Activated T-helper 1 cell treated with anti-CD3 and anti-CD28 coated beads, Interleukin-12 subunit alpha, Interleukin-12 subunit beta, Interleukin-2, Interleukin-4 antibody, amounts not matched to agents 30 ng/mL and 10 ng/mL and 1 ng/mL, durations not matched to agents 14 hours and 24 hours and 36 hours (primary cell): ENCODE measurements at regions not wholly inside any gene's neighbourhood (a gene's known extent, or its start where the extent isn't known, plus 50 kb on each side); places are given as distances from the start of the nearest gene placed in this dataset.

Experiments
- DNase-seq: peaks from one replicate; pipeline ENCODE4 v3.0.0; 2021; ENCODE audit warnings: low spot score
- H3K27ac Mint-ChIP-seq: one replicate; pipeline ENCODE4 v1.8.0; 2021; ENCODE audit warnings: mild to moderate bottlenecking, mixed read lengths
- H3K27me3 Mint-ChIP-seq: one replicate; pipeline ENCODE4 v1.8.0; 2022; ENCODE audit warnings: mild to moderate bottlenecking, moderate library complexity, mixed read lengths; ENCODE audit not compliant: insufficient read depth
- H3K36me3 Mint-ChIP-seq: one replicate; pipeline ENCODE4 v1.8.0; 2021; ENCODE audit warnings: low read depth, mixed read lengths
- H3K4me1 Mint-ChIP-seq: one replicate; pipeline ENCODE4 v1.8.0; 2021; ENCODE audit warnings: low read depth, mixed read lengths
- H3K4me3 Mint-ChIP-seq: one replicate; pipeline ENCODE4 v1.8.0; 2021; ENCODE audit warnings: mild to moderate bottlenecking, moderate library complexity, mixed read lengths
- H3K9me3 Mint-ChIP-seq: one replicate; pipeline ENCODE4 v1.8.0; 2021; ENCODE audit warnings: mixed read lengths
- intact Hi-C: fragments of 100-400 bp; cut with micrococcal nuclease; formaldehyde crosslinking; loops from one replicate; pipeline ENCODE4 v1.15.1; 2024

- no peak for DNase-seq
- no peaks in the 10 kb centered on the region for H3K9me3 Mint-ChIP-seq
- H3K27me3 Mint-ChIP-seq: no peaks in the 10 kb centered on the region
- intact Hi-C loops: no loop called here
- no peak overlapping the region for H3K4me3 Mint-ChIP-seq
- no peaks in the 10 kb centered on the region for H3K36me3 Mint-ChIP-seq
- H3K27ac Mint-ChIP-seq: no peak overlapping the region
- H3K4me1 Mint-ChIP-seq: no peaks in the 10 kb centered on the region
Observed at GRCh38 chr5:144771802-144772201, 601.1 kb downstream of the KCTD16 start.

GRCh38 chr5:144742361-144742760, 571.7 kb downstream of the KCTD16 start:
- H3K9me3 Mint-ChIP-seq: peaks cover 17% of the 10 kb centered on the region
- H3K27me3 Mint-ChIP-seq: no peaks in the 10 kb centered on the region
- H3K27ac Mint-ChIP-seq: no peak overlapping the region
- no peak overlapping the region for H3K4me3 Mint-ChIP-seq
- no peaks in the 10 kb centered on the region for H3K36me3 Mint-ChIP-seq
- H3K4me1 Mint-ChIP-seq: no peaks in the 10 kb centered on the region
- no peak for DNase-seq
- intact Hi-C loops: no loop called here

GRCh38 chr5:144731786-144732185, 561.1 kb downstream of the KCTD16 start:
- Mint-ChIP-seq H3K4me1 (no peaks in the 10 kb centered on the region), H3K9me3 (peaks cover 41% of the 10 kb centered on the region), H3K27me3 (no peaks in the 10 kb centered on the region), H3K4me3 (no peak overlapping the region), H3K27ac (no peak overlapping the region), H3K36me3 (no peaks in the 10 kb centered on the region)
- intact Hi-C loops: no loop called here
- DNase-seq: no peak

GRCh38 chr5:144712090-144712489, 541.4 kb downstream of the KCTD16 start:
- intact Hi-C loops: no loop called here
- peaks cover 12% of the 10 kb centered on the region for H3K9me3 Mint-ChIP-seq
- H3K4me1 Mint-ChIP-seq: no peaks in the 10 kb centered on the region
- no peak for DNase-seq
- H3K27ac Mint-ChIP-seq: no peak overlapping the region
- H3K36me3 Mint-ChIP-seq: no peaks in the 10 kb centered on the region
- no peak overlapping the region for H3K4me3 Mint-ChIP-seq
- H3K27me3 Mint-ChIP-seq: no peaks in the 10 kb centered on the region

GRCh38 chr5:144711172-144711571, 540.5 kb downstream of the KCTD16 start:
- H3K4me3 Mint-ChIP-seq: no peak overlapping the region
- H3K9me3 Mint-ChIP-seq: peaks cover 12% of the 10 kb centered on the region
- intact Hi-C loops: no loop called here
- H3K27me3 Mint-ChIP-seq: no peaks in the 10 kb centered on the region
- no peak for DNase-seq
- no peak overlapping the region for H3K27ac Mint-ChIP-seq
- no peaks in the 10 kb centered on the region for H3K36me3 Mint-ChIP-seq
- no peaks in the 10 kb centered on the region for H3K4me1 Mint-ChIP-seq

- no peaks in the 10 kb centered on the region for H3K36me3 Mint-ChIP-seq
- H3K4me3 Mint-ChIP-seq: no peak overlapping the region
- no peaks in the 10 kb centered on the region for H3K27me3 Mint-ChIP-seq
- intact Hi-C loops: no loop called here
- no peak overlapping the region for H3K27ac Mint-ChIP-seq
- DNase-seq: no peak
- H3K4me1 Mint-ChIP-seq: no peaks in the 10 kb centered on the region
- peaks cover 12% of the 10 kb centered on the region for H3K9me3 Mint-ChIP-seq
Observed at GRCh38 chr5:144710637-144711036, 540.0 kb downstream of the KCTD16 start.

- H3K27ac Mint-ChIP-seq: no peak overlapping the region
- no peak for DNase-seq
- H3K4me3 Mint-ChIP-seq: no peak overlapping the region
- no peaks in the 10 kb centered on the region for H3K9me3 Mint-ChIP-seq
- intact Hi-C loops: no loop called here
- H3K36me3 Mint-ChIP-seq: no peaks in the 10 kb centered on the region
- no peaks in the 10 kb centered on the region for H3K4me1 Mint-ChIP-seq
- no peaks in the 10 kb centered on the region for H3K27me3 Mint-ChIP-seq
Observed at GRCh38 chr5:144703776-144704175, 533.1 kb downstream of the KCTD16 start.

- Mint-ChIP-seq H3K27ac (no peak overlapping the region), H3K4me1 (no peaks in the 10 kb centered on the region), H3K9me3 (no peaks in the 10 kb centered on the region), H3K4me3 (no peak overlapping the region), H3K36me3 (no peaks in the 10 kb centered on the region), H3K27me3 (no peaks in the 10 kb centered on the region)
- intact Hi-C loops: loop anchor here (5.0 kb wide), 1 partner anchor 914 kb away; no protein-coding TSS in a partner anchor
- DNase-seq: no peak
Observed at GRCh38 chr5:144698484-144698883, 527.8 kb downstream of the KCTD16 start.

- H3K27me3 Mint-ChIP-seq: no peaks in the 10 kb centered on the region
Observed at GRCh38 chr5:144697847-144698262, 527.2 kb downstream of the KCTD16 start.

GRCh38 chr5:144691936-144692335, 521.3 kb downstream of the KCTD16 start:
- no peak overlapping the region for H3K27ac Mint-ChIP-seq
- intact Hi-C loops: no loop called here
- peaks cover 10% of the 10 kb centered on the region for H3K9me3 Mint-ChIP-seq
- no peaks in the 10 kb centered on the region for H3K36me3 Mint-ChIP-seq
- no peaks in the 10 kb centered on the region for H3K27me3 Mint-ChIP-seq
- no peak overlapping the region for H3K4me3 Mint-ChIP-seq
- no peaks in the 10 kb centered on the region for H3K4me1 Mint-ChIP-seq
- no peak for DNase-seq

More at GRCh38 chr5:144697847-144698262, 527.2 kb downstream of the KCTD16 start:
- DNase-seq: no peak
- Mint-ChIP-seq H3K36me3 (no peaks in the 10 kb centered on the region), H3K4me1 (no peaks in the 10 kb centered on the region), H3K4me3 (no peak overlapping the region), H3K9me3 (no peaks in the 10 kb centered on the region), H3K27ac (no peak overlapping the region)
- intact Hi-C loops: loop anchor here (5.0 kb wide), 1 partner anchor 914 kb away; no protein-coding TSS in a partner anchor

- H3K4me3 Mint-ChIP-seq: no peak overlapping the region
- no peaks in the 10 kb centered on the region for H3K27me3 Mint-ChIP-seq
- intact Hi-C loops: no loop called here
- no peaks in the 10 kb centered on the region for H3K4me1 Mint-ChIP-seq
- DNase-seq: no peak
- peaks cover 7% of the 10 kb centered on the region for H3K9me3 Mint-ChIP-seq
- no peak overlapping the region for H3K27ac Mint-ChIP-seq
- H3K36me3 Mint-ChIP-seq: no peaks in the 10 kb centered on the region
Observed at GRCh38 chr5:144684899-144685298, 514.2 kb downstream of the KCTD16 start.

GRCh38 chr5:144680711-144681110, 510.0 kb downstream of the KCTD16 start:
- no peaks in the 10 kb centered on the region for H3K9me3 Mint-ChIP-seq
- intact Hi-C loops: no loop called here
- no peak overlapping the region for H3K4me3 Mint-ChIP-seq
- no peaks in the 10 kb centered on the region for H3K4me1 Mint-ChIP-seq
- no peaks in the 10 kb centered on the region for H3K27me3 Mint-ChIP-seq
- no peak for DNase-seq
- H3K36me3 Mint-ChIP-seq: no peaks in the 10 kb centered on the region
- no peak overlapping the region for H3K27ac Mint-ChIP-seq

- DNase-seq: no peak
- Mint-ChIP-seq H3K9me3 (no peaks in the 10 kb centered on the region), H3K4me3 (no peak overlapping the region), H3K27ac (no peak overlapping the region), H3K27me3 (no peaks in the 10 kb centered on the region), H3K36me3 (no peaks in the 10 kb centered on the region), H3K4me1 (no peaks in the 10 kb centered on the region)
- intact Hi-C loops: no loop called here
Observed at GRCh38 chr5:144671066-144671465, 500.4 kb downstream of the KCTD16 start.

- Mint-ChIP-seq H3K9me3 (peaks cover 3% of the 10 kb centered on the region), H3K36me3 (no peaks in the 10 kb centered on the region), H3K4me3 (no peak overlapping the region), H3K4me1 (no peaks in the 10 kb centered on the region), H3K27ac (no peak overlapping the region), H3K27me3 (no peaks in the 10 kb centered on the region)
- DNase-seq: no peak
- intact Hi-C loops: no loop called here
Observed at GRCh38 chr5:144659634-144660227, 489.1 kb downstream of the KCTD16 start.
